HG03060 (cell line): ENCODE measurements at regions not wholly inside any gene's neighbourhood (a gene's known extent, or its start where the extent isn't known, plus 50 kb on each side); places are given as distances from the start of the nearest gene placed in this dataset.

Experiments used
- ATAC-seq: cut with Tn5 transposase; IDR thresholded peaks from one replicate; pipeline ENCODE4 v1.9.1; 2021; ENCODE audit warnings: low read depth, moderate number of reproducible peaks; ENCODE audit not compliant: unreplicated experiment

GRCh38 chr11:106447631-106448191 lies 370.2 kb downstream of the AASDHPPT start:
- no peak for ATAC-seq

GRCh38 chr11:106449763-106450162 lies 372.3 kb downstream of the AASDHPPT start:
- no peak for ATAC-seq

- no peak for ATAC-seq
Observed at GRCh38 chr11:106451228-106451922, 373.9 kb downstream of the AASDHPPT start.

GRCh38 chr11:106456647-106457046 lies 379.2 kb downstream of the AASDHPPT start:
- no peak for ATAC-seq

GRCh38 chr11:106457727-106458126 lies 380.3 kb downstream of the AASDHPPT start:
- ATAC-seq: no peak

- no peak for ATAC-seq
Observed at GRCh38 chr11:106459135-106459534, 381.7 kb downstream of the AASDHPPT start.

- ATAC-seq: no peak
Observed at GRCh38 chr11:106461148-106461691, 383.8 kb downstream of the AASDHPPT start.

GRCh38 chr11:106461839-106462545 lies 384.5 kb downstream of the AASDHPPT start:
- no peak for ATAC-seq

GRCh38 chr11:106463154-106463553 lies 385.7 kb downstream of the AASDHPPT start:
- no peak for ATAC-seq

- no peak for ATAC-seq
Observed at GRCh38 chr11:106463796-106464201, 386.3 kb downstream of the AASDHPPT start.

GRCh38 chr11:106464728-106465127 lies 387.3 kb downstream of the AASDHPPT start:
- ATAC-seq: no peak

- ATAC-seq: no peak
Observed at GRCh38 chr11:106466521-106467080, 389.1 kb downstream of the AASDHPPT start.

GRCh38 chr11:106467501-106467900 lies 390.0 kb downstream of the AASDHPPT start:
- ATAC-seq: no peak

GRCh38 chr11:106468086-106468485 lies 390.6 kb downstream of the AASDHPPT start:
- no peak for ATAC-seq

GRCh38 chr11:106468531-106468930 lies 391.1 kb downstream of the AASDHPPT start:
- ATAC-seq: no peak

- ATAC-seq: no peak
Observed at GRCh38 chr11:106470230-106470629, 392.8 kb downstream of the AASDHPPT start.

GRCh38 chr11:106471276-106471675 lies 393.8 kb downstream of the AASDHPPT start:
- no peak for ATAC-seq

GRCh38 chr11:106473089-106473722 lies 395.7 kb downstream of the AASDHPPT start:
- ATAC-seq: no peak

- ATAC-seq: no peak
Observed at GRCh38 chr11:106474274-106474673, 396.8 kb downstream of the AASDHPPT start.

- ATAC-seq: no peak
Observed at GRCh38 chr11:106475181-106475580, 397.7 kb downstream of the AASDHPPT start.

- ATAC-seq: no peak
Observed at GRCh38 chr11:106477776-106478175, 400.3 kb downstream of the AASDHPPT start.
